Fibroblast of skin of abdomen (primary cell): ENCODE measurements at regions not wholly inside any gene's neighbourhood (a gene's known extent, or its start where the extent isn't known, plus 50 kb on each side); places are given as distances from the start of the nearest gene placed in this dataset.

Experiments used
- DNase-seq: peaks from one replicate; pipeline ENCODE4 v3.0.0-alpha.2; 2013

DNA sequence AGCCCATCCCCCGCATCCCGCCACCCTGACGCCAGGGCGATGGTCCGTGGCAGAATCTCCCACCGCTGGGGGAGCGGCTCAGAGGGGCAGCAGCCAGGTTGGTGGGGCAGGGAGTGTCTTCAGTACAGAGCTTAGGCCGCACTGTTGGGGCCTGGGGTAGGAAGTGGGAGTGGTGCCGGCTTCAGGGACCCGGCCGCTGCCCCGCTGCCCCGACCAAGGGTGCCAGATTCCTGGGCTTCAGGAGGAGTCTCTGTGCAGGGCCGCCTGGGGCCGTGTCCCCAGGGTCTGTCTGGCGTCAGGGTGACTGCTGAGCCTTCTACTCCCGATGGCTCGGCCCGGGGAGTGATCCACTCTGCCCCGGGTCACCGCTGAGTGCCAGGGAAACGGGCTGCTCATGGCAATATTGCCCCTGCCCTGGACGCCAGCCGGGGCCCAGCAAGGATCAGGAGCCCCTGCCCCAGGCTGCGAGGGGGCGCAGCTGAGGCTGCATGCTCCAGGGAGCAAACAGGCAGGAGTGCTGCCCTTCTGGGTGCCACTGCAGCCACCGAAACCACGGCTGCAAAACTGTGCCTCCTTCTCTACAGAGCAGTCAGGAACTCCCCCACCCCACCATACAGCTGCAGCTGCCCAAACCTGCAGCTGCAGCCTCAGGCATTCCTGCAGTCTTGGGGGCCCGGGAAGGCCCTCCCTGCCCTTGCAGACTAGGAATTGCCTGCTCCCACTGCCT is 1206.1 kb downstream of the ARAP2 start:
- no peak for DNase-seq

DNA sequence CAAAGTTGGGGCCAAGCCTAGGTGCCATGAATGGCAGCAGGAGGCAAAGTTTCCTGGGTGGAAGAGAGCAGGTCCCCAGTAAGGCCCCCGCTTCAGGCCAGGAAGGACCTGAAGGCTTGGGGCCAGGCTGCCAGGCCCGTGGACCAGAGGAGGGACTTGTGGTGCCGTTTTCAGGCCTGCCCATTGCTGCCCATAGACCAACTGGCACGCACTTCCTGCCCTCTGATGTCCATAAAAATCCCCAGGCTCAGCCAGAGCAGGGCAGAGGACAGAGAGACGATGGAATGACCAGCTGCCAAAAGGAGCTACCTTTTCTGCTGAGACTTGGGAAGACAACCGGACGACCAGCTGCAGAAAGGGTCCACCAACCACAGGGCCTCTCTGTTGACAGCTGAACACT is 1205.5 kb downstream of the ARAP2 start:
- DNase-seq: no peak

DNA sequence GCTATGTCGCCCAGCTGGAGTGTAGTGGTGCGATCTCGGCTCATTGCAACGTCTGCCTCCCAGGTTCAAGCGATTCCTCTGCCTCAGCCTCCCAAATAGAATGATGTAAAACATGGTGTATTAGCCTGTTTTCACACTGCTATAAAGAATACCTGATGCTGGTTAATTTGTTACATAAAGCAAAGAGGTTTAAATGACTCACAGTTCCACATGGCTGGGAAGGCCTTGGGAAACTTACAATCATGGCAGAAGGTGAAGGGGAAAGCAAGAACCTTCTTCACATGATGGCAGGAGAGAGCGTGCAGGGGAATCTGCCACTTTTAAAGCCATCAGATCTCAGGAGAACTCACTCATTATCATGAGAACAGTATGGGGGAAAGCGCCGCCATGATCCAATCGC is 1191.8 kb downstream of the ARAP2 start:
- DNase-seq: no peak

DNA sequence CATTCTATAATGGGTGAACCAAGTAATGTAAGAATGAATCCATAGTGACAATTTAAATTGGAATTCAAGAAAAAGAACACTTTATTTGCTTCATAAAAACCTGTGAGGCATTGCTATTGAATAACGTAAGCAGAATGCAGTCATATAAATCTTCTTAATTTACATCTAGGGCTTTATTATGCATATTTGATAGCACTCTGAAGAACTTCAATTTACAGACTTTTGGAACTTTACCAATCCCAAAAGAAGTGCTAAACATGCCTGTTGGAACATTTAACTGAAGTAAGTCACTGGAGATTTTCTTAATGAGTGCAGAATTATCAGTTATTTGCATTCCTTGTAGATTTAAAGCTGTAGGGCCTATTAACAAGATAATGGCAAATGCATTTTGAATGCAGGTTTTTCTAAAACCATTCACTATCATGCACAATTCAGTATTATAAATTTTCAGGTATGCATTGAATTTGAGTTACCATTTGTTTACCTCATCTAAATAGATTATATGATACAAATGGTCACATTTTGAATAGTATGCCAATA is 1181.2 kb downstream of the ARAP2 start:
- DNase-seq: no peak

DNA sequence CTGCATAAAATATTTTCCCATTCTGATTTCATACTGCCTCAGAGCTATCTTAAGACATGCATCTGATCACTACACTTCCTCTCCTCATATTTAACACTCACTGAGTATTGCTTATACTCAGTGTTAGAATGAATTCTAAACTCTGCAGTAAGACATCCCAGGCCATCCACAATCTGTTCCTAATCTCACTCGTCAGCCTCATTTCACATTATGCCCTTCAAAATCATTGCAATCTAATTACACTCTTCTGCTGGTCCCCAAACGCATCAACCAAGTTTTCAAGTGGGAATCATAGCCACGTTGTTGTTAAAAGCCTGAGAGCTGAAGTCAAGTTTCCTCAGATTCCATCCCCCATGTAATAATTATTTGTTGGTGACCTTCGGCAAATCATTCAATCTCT is 1177.9 kb downstream of the ARAP2 start:
- DNase-seq: no peak

DNA sequence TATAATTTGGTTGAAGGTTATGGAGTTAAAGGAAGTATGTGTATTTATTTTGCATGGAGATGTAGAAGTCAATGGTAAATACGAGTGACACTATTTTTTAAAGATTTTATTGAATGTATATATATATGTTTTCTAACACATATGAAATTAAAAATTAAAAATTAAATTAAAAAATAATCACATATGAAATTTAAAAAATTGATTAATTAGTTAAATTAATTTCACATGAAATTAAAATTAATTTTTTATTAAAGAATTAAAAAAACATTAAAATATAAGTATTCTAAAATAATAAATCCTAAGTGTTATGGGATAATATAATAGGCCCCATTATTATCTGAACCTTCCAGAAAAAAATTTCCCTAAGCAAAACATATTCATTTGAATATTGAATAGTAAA is 1163.5 kb downstream of the ARAP2 start:
- no peak for DNase-seq

DNA sequence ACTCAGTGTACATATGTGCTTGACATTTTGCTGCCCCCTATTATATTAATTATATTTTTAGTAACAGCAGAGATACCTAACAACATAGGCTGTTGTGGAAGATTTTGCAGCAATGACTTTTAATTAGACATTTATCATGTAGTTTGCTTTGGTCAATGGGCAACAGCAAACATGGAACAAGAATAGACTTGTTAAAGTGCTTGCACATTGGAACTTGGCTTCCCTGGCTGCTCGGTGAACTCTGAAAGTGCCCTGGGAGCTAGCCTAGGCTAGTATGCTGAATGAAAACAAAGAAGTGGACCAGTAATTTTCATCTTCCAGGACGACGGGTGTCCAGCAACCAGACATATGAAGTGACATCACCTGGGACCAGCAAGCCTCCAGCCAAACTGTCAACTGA is 1157.1 kb downstream of the ARAP2 start:
- no peak for DNase-seq

DNA sequence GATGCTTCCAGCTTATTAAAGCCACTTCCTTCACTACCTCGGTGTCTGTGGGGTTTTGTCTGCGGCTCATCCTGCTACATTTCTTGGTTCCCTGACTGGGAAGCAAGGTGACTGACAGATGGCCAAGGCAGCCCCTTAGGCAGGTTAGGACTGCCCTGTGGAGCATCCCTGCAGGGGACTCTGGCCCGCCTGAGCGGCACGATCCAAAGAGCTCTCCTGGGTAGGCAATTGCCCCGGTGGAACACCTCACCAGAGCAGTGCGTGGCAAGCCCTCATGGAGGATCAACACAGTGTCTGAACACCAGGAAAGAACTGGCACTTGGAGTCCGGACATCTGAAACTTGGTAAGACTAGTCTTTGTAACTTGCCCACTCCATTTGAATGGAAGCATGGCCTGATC is 1143.4 kb downstream of the ARAP2 start:
- DNase-seq: no peak

DNA sequence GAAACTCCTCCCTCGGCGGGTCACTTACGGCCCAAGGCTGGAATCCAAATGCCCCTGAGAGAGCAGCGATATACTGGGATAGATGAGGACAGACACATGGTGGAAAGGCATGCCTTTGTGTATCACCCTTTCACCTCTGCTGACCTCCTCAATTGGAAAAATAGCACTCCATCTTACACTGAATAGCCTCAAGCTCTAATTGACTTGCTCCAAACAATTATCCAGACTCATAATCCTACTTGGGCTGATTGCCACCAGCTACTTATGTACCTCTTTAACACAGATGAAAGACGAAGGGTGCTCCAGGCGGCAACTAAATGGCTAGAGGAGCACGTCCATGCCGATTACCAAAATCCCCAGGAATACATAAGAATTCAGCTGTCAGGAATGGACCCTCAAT is 1142.2 kb downstream of the ARAP2 start:
- no peak for DNase-seq

DNA sequence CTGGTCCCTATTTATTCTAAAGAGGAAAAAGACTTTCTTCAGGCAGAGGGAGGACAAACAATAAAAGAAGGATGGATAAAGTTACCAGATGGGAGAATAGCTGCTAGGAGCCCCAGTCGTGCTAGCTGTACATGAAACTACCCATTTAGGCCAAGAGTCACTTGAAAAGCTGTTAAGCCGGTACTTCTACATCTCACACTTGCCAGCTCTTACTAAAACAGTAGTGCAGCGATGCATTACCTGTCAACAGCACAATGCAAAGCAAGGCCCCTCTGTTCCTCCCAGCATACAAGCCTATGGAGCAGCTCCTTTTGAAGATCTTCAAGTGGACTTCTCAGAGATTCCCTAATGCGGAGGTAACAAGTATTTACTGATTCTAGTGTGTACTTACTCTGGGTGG is 1138.8 kb downstream of the ARAP2 start:
- no peak for DNase-seq

DNA sequence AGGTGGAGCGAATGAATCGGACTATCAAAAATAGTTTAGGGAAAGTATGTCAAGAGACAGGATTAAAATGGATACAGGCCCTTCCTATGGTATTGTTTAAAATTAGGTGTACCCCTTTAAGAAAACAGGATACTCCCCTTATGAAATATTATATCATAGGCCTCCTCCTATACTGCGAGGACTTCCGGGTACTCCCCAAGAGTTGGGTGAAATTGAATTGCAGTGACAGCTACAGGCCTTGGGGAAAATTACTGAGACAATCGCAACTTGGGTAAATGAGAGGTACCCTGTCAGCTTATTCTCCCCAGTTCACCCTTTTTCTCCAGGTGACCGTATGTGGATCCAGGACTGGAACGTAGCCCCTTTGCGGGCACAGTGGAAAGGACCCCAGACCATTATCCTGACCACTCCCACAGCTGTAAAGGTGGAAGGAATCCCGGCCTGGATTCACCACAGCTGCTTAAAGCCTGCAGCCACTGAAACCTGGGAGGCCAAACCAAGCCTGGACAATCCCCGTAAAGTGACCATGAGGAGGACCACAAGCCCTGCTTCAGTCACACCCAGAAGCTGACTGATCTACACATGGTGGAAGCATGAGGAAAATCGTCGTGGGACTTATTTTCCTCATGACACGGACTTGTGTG is 1138.1 kb downstream of the ARAP2 start:
- no peak for DNase-seq

DNA sequence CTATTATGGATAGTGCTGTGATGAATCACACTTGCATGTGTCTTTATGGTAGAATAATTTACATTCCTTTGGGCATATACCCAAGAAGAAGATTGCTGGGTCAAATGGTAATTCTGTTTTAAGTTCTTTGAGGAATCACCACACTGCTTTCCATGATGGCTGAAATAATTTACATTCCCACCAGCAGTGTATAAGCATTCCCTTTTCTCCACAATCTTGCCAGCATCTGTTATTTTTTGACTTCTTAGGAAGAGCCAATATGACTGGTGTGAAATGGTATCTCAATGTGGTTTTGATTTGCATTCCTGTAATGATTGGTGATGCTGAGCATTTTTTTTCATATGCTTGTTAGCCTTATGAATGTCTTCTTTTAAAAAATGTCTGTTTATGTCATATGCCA is 1120.2 kb downstream of the ARAP2 start:
- DNase-seq: peak; percentile 82

DNA sequence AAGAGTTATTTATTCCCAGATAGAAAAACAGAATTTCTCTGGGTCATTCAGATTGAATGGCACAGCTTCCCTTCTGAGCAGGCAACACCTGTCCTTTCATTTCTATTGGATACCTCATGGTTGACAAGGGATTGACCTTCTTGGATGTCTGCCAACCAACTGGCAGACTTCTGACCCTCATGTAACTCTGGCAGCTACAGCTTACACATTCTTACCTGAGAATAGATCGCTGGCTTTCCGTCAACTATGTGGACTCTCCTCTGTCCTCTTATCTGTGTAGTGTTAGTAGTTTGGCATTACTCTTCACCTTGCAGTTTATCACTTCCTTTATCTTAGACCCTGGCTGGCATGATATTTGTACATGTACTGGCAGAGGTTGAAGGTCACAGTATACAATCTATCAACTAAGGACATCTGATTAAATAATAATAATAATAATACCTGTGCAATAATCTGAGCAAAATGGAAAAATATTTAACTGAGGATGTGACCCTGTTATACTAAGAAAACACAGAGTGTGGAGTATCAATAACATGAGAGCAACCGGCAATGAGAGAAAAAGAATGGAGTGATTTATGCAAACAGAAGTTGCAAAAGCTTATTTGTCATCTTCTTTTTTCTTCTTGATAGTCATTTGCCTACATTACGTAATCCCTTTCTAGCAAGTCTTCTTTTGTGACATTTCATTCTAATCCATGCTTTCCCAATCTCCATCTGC is 1118.2 kb downstream of the ARAP2 start:
- no peak for DNase-seq

DNA sequence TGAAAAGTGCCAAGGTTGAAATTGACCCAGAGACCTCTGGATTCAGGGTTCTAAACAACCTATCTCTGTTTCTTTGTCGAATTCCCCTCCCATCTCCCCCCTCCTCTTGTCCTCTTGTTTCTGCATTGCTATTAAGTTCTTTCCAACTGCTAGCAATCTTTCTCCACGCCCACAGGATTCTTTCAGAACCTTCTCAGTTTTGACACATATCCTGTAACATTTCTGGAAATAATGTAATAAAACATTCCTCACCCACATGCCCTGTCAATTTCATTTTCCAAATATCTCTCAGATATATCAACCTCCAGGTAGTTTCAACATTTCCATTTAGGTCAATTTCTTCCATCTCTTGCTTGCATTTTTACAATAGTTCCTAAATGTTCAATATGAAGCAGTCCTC is 1105.9 kb downstream of the ARAP2 start:
- no peak for DNase-seq

DNA sequence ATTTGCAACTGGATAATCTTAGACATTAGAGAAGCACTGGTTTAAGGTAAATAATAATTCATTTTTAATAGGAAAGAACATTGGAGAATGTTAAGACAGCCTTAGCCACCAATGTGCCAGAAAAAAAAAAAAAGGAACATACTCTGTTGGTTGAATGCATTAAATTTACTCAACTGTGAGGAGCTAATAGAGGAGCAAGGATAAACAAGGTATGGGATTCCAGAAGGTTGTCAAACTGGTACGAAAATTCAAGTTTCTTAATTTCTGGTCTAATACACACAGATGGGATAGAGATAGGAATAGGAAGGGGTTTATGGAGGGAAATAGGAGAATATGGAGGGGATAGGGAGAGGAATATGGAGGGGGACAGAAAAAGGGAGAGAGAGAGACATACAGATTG is 1096.6 kb downstream of the ARAP2 start:
- DNase-seq: no peak

DNA sequence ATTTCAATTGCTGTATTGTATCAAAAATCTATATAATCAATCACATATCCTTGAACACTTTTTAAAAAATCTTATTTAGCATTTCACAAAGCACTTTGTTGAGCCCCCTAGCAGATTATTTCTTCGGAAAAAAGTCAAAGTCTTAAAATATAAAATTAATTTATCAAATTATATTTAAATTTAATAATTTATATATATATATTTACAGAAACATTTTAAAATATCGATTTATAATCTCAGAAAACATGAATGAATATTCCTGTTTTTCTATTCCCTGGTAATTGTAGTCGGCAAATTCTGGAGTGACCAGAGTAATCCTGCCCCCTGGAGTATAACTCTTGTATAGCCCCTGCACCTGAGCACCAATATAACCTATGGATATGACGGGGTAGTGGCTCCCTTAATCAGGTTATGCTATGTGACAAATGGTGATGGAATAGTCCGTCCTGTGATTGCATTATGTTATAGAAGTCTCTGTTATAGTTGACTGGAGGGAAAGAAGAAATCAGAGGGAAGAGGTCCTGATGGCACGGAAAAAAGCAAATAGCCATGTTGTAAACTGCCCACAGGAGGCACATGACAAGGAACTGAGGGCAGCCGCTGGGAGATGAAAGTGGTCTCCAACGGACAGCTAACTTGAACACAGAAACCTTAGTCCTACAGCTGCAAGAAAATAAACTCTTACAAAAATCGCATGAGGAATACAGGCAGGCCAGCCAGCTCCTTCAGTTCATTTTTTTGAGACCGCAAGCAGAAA is 1092.3 kb downstream of the ARAP2 start:
- DNase-seq: no peak

DNA sequence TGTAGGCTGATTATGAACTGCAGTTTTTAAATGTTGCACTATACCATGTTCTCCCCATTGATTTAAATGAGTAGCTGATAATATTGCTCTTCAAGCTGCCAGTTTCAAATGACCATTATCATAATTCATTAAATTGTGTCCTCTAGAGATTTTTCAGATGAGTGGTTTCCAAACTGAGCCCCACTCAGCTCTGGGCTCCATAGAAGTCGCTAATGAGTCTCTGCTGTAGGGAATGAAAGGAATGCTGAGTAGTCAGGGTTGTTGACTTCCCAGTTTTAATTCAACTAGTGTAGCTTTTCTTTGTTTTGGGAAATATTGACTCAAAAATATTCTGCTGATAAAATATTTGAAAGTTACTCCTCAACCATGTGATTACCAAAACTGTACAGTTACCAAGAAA is 1081.1 kb downstream of the ARAP2 start:
- no peak for DNase-seq

DNA sequence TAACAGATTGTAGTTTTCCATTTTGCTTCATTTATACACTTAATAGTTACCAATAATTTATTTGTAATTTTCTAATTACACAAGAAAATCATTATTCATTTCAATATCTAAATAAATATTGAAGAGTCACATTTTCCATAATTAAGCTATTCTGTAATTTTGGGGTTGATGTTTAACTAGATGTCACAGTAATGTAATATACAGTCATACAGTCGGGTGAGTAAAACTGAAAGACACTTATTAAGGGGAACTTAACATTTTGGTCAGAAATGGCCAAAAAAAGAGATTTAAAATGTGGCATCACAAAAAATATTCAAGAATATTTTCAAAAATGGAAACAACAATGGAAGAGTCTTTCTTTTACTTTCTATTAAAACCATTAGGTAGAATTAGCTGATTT is 1080.3 kb downstream of the ARAP2 start:
- no peak for DNase-seq

DNA sequence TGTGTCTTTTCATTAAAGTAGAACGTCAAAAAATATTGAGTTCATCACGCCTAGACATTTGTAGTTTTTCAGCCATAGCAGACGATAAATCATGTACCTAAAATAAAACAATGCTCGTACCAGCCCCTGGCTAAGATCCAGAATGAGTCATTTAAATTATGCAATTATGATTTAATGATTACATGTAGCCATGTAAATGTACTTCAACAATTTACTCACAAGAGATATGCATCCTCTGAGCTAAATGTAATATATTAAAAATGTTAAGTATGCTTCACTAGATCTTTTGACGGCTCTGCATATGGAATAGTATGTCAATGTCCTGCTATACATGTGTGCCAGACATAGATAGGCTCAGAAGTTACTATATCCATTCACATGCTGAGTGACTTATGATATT is 1077.8 kb downstream of the ARAP2 start:
- DNase-seq: no peak

DNA sequence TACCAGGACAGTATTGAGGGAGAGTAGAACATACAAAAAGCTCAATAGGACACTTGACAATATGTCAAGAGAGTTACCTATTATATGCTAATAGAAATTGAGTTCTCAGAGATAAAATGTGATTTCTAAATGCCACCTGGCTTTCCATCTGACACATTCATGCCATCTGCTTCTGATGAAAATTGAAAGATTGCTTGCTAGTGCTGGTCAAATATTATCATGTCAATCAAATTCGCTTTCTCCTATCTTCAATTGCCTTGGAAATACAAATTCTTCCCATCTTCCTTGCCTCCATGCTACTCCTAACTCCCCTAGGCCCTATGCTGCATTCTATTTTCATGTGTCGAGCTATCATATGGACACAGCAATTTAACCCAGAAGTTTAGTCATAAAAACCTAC is 1076.9 kb downstream of the ARAP2 start:
- DNase-seq: no peak

DNA sequence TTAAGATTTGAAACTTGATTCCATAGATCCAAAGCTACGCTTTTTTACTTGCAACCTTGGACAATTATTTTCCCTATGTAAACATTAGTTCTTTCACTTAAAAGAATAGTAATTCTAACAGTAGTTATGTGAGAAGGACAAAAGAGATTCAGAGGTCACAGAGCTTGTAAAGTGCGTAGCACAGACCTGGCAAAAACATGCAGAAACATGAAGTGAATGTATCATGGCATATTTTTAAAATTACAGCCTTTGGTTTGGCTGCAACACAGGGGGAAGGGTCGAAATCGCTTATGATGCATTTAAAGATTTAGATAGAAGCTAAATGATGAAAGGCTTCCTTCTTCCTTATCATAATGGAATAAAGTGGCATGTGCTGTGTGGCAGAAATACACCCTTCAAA is 1068.8 kb downstream of the ARAP2 start:
- DNase-seq: no peak

DNA sequence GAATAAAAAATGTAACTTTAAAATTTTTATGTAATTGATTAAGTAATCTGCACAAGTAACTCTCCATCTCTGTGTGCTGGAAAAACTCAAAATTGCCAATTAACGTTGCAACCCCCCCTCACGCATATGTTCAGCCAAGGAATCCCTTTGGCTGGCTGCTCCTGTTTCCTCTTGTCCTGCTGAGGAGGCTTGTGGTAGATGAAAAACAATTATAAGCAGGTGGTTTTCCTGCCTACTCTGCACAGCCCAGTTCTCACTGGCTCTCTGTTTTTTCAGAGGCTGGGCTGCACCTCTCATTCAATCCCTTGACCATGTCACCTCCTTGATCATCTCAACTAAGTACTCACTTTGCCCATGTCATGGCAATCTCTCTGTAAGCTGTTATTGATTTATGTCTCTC is 1068.4 kb downstream of the ARAP2 start:
- no peak for DNase-seq

DNA sequence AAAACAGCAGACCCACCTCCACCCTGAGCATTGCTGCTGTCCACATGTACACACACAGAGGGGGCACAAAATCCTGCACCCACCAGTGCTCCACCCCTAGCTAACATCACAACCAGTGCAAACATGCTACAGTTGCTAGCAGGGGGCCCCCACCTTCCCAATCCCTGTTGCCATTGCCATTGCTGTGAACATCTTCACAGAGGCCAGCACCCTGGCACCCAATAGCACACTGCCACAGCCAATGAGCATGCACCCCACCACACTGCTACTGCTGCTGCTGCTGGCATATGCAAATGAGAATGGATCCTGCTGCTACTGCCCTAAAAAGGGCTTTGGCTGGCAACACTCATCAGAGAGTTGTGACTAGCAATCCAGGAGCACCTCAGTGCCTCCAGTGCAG is 1061.9 kb downstream of the ARAP2 start:
- no peak for DNase-seq
